ENCODE measurements at regions not wholly inside any gene's neighbourhood (a gene's known extent, or its start where the extent isn't known, plus 50 kb on each side); places are given as distances from the start of the nearest gene placed in this dataset.
"Not testable (repeated sequence)": the region's sequence is repeated elsewhere in the genome, so short reads cannot be mapped to it uniquely, and the experiment has no call there.

- TF ChIP-seq CTCF (IDR thresholded peaks at IDR 0.05; ENCODE audit: borderline replicate concordance, insufficient read depth, low read depth, low read length): peak; percentile 24; the same call in 1 of the 2 replicates
- no peak overlapping the region for H3K4me3 ChIP-seq (ENCODE audit: low read depth, low read length)
Observed at GRCh38 chr3:159672728-159673688, 315.6 kb upstream of the IL12A start.

- no peak for TF ChIP-seq CTCF (IDR thresholded peaks at IDR 0.05; ENCODE audit: borderline replicate concordance, insufficient read depth, low read depth, low read length)
- H3K4me3 ChIP-seq (ENCODE audit: low read depth, low read length): no peak overlapping the region
Observed at GRCh38 chr3:159674583-159674982, 314.1 kb upstream of the IL12A start.

GRCh38 chr3:159675285-159675684, 313.4 kb upstream of the IL12A start:
- no peak for TF ChIP-seq CTCF (IDR thresholded peaks at IDR 0.05; ENCODE audit: borderline replicate concordance, insufficient read depth, low read depth, low read length)
- H3K4me3 ChIP-seq (ENCODE audit: low read depth, low read length): no peak overlapping the region

- no peak overlapping the region for H3K4me3 ChIP-seq (ENCODE audit: low read depth, low read length)
- TF ChIP-seq CTCF (IDR thresholded peaks at IDR 0.05; ENCODE audit: borderline replicate concordance, insufficient read depth, low read depth, low read length): no peak
Observed at GRCh38 chr3:159679900-159680299, 308.7 kb upstream of the IL12A start.

- not testable (repeated sequence) for H3K4me3 ChIP-seq (ENCODE audit: low read depth, low read length)
Observed at GRCh38 chr3:159681717-159682116, 306.9 kb upstream of the IL12A start.

- TF ChIP-seq CTCF (IDR thresholded peaks at IDR 0.05; ENCODE audit: borderline replicate concordance, insufficient read depth, low read depth, low read length): no peak
- no peak overlapping the region for H3K4me3 ChIP-seq (ENCODE audit: low read depth, low read length)
Observed at GRCh38 chr3:159685801-159686200, 302.8 kb upstream of the IL12A start.

GRCh38 chr3:159693226-159693625, 295.4 kb upstream of the IL12A start:
- no peak overlapping the region for H3K4me3 ChIP-seq (ENCODE audit: low read depth, low read length)
- no peak for TF ChIP-seq CTCF (IDR thresholded peaks at IDR 0.05; ENCODE audit: borderline replicate concordance, insufficient read depth, low read depth, low read length)
